Tibial artery (tissue), 4 donors: ENCODE measurements at regions not wholly inside any gene's neighbourhood (a gene's known extent, or its start where the extent isn't known, plus 50 kb on each side); places are given as distances from the start of the nearest gene placed in this dataset.

Experiments used
- DNase-seq, 2 donors: peaks; one replicate each; pipeline ENCODE4 v3.0.0-alpha.2; 2019
- H3K27ac ChIP-seq, 2 donors: fragments of 200-600 bp; sonication (generic) in 1 of 2; 1 replicate in 1 of 2; 2 replicates in 1 of 2; pipeline ENCODE4 v1.5.1; 2018 to 2019; ENCODE audit warnings: mild to moderate bottlenecking in 1 of 2
- H3K27me3 ChIP-seq, 2 donors: fragments of 200-600 bp; sonication (generic) in 1 of 2; one replicate each; pipeline versions ENCODE4 v1.5.1 to v1.6.0; 2016 to 2019
- H3K36me3 ChIP-seq, 3 donors: fragments of 200-600 bp; sonication (generic) in 2 of 3; one replicate each; pipeline ENCODE4 v1.5.1; 2016 to 2019; ENCODE audit warnings: mild to moderate bottlenecking in 2 of 3
- H3K4me1 ChIP-seq, 4 donors: fragments of 200-600 bp; sonication (generic) in 2 of 4; 1 replicate in 3 of 4; 2 replicates in 1 of 4; pipeline ENCODE4 v1.5.1; 2016 to 2019
- H3K4me3 ChIP-seq, 2 donors: fragments of 200-600 bp; sonication (generic) in 1 of 2; 1 replicate in 1 of 2; 2 replicates in 1 of 2; pipeline ENCODE4 v1.5.1; 2018 to 2019; ENCODE audit warnings: mild to moderate bottlenecking in 2 of 2
- H3K9me3 ChIP-seq, 3 donors: fragments of 200-600 bp; sonication (generic) in 1 of 3; one replicate each; pipeline ENCODE4 v1.5.1; 2016 to 2019
- intact Hi-C: fragments of 100-400 bp; cut with DNase I; formaldehyde crosslinking; loops from one replicate; pipeline ENCODE4 v1.15.0; 2023; ENCODE audit warnings: low total_unique reads
- TF ChIP-seq, protein P1 (sequence below), 2 experiments: fragments of 200-600 bp in 1 of 2; fragments of 450-650 bp in 1 of 2; IDR thresholded peaks; one replicate each; pipeline ENCODE4 v1.5.1; 2017 to 2019; ENCODE audit warnings: antibody characterized with exemption in 2 of 2, mild to moderate bottlenecking in 1 of 2, moderate library complexity in 1 of 2

DNA sequence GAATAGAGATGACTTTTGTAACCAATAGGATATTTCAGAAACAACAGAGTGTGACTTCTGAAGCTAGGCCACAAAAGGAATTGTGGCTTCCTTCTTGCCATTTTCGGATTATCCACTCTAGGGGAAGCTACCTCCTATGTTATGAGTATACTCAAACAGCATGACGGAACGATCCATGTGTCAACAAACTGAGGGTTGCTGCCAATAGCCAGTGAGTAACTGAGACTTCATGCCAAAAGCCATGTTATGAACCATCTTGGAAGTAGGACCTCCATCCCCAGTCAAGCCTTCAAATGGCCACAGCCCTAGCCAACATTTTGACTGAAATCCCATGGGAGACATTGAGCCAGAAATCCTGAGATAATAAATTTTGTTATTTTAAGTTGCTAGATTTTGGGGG is 69.0 kb upstream of the IL6 start:
- H3K4me3 ChIP-seq: no peak overlapping the region
- H3K4me1 ChIP-seq: no peaks in the 10 kb centered on the region
- no peaks in the 10 kb centered on the region for H3K36me3 ChIP-seq
- no peak overlapping the region for H3K27ac ChIP-seq
- no peak for DNase-seq
- intact Hi-C loops: no loop called here
- TF ChIP-seq, protein P1, sequence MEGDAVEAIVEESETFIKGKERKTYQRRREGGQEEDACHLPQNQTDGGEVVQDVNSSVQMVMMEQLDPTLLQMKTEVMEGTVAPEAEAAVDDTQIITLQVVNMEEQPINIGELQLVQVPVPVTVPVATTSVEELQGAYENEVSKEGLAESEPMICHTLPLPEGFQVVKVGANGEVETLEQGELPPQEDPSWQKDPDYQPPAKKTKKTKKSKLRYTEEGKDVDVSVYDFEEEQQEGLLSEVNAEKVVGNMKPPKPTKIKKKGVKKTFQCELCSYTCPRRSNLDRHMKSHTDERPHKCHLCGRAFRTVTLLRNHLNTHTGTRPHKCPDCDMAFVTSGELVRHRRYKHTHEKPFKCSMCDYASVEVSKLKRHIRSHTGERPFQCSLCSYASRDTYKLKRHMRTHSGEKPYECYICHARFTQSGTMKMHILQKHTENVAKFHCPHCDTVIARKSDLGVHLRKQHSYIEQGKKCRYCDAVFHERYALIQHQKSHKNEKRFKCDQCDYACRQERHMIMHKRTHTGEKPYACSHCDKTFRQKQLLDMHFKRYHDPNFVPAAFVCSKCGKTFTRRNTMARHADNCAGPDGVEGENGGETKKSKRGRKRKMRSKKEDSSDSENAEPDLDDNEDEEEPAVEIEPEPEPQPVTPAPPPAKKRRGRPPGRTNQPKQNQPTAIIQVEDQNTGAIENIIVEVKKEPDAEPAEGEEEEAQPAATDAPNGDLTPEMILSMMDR (IDR thresholded peaks at IDR 0.05): no peak
- no peaks in the 10 kb centered on the region for H3K27me3 ChIP-seq
- H3K9me3 ChIP-seq: no peaks in the 10 kb centered on the region

DNA sequence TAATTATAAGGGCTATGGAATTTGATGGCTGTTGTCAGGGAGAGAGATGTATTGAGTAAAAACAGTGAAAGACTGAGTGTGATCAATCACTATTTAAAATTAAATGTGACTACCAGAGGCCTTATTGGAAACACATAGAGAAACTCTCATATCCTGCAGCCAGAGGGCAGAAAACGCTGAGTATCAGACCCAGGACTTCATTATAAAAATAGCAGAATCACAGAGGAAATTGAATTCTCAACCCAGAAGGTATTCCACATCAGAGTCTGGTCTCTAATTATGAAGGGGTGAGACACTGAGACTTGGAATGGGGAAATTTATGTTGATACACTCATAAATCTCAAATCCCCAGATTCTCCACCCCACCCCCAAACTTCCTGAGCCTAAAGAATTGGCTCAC is 69.5 kb upstream of the IL6 start:
- H3K9me3 ChIP-seq: no peaks in the 10 kb centered on the region
- no peaks in the 10 kb centered on the region for H3K27me3 ChIP-seq
- DNase-seq: no peak
- H3K36me3 ChIP-seq: no peaks in the 10 kb centered on the region
- intact Hi-C loops: no loop called here
- no peak overlapping the region for H3K27ac ChIP-seq
- TF ChIP-seq, protein P1 (IDR thresholded peaks at IDR 0.05): no peak
- no peaks in the 10 kb centered on the region for H3K4me1 ChIP-seq
- H3K4me3 ChIP-seq: no peak overlapping the region

DNA sequence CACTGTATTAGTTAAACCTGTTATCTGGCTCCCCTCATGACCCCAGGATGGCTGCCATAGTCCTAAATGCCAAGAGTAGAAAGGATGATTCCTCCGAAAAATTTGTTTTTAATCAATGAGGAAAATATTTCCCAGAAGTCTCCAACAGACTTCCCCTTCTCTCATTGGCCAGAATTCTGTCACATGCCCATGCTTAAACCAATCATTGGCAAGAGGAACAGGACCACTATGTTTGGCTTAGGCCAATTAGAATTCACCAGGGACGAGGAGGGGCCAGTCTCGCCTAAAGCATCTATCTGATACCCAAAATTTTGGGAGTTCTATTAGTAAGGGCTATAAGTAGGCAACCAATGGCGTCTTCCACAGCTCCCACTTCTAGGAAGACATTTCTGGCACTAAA is 71.2 kb upstream of the IL6 start:
- Histone ChIP-seq H3K36me3 (no peaks in the 10 kb centered on the region), H3K4me3 (no peak overlapping the region), H3K4me1 (peaks cover 0 to 3% (median 0%) of the 10 kb centered on the region in 4 donors), H3K27ac (no peak overlapping the region), H3K9me3 (no peaks in the 10 kb centered on the region), H3K27me3 (no peaks in the 10 kb centered on the region)
- intact Hi-C loops: no loop called here
- TF ChIP-seq, protein P1 (IDR thresholded peaks at IDR 0.05): no peak
- no peak for DNase-seq

DNA sequence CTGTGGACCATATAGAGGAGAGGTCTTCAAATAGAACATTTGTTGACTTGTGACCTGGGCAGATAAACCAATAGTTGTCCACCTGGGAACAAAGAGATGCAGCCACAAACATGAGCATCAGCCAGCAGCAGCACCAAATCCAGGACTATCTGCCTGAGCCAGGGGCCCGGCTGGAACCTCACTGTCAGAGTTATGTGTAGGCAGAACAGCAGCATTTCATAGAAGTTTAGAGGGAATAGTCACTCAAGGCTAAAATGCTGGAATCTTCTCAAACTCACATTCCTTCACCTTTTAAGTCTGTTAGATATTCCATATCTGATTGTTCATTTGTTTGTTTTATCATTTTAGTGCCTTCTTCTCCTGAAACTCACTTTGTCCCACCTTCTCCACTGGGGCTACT is 72.2 kb upstream of the IL6 start:
- no peak overlapping the region for H3K27ac ChIP-seq
- H3K4me3 ChIP-seq: no peak overlapping the region
- no peaks in the 10 kb centered on the region for H3K36me3 ChIP-seq
- intact Hi-C loops: no loop called here
- H3K4me1 ChIP-seq: peaks cover 0 to 3% (median 0%) of the 10 kb centered on the region in 4 donors
- no peaks in the 10 kb centered on the region for H3K27me3 ChIP-seq
- DNase-seq: no peak
- H3K9me3 ChIP-seq: no peaks in the 10 kb centered on the region
- TF ChIP-seq, protein P1 (IDR thresholded peaks at IDR 0.05): no peak

DNA sequence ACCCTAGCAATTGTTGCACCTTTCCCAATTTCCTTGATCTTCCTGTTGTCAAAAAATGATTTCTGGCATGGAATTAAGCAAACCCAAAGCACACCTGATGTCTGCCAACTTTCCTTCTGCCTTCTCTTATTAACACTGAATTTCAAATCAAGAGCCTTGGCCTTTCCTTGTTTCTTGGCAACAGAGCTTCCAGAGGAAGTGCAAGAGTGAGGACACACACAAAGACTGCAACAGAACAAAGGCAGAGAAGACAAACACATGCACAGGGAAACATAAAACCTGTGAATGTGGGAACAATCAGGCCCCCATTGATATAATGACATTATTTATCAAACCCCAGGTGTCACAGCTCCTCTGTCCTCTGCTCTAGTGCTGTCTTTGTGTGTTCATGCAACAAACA is 73.0 kb upstream of the IL6 start:
- H3K36me3 ChIP-seq: no peaks in the 10 kb centered on the region
- H3K27ac ChIP-seq: no peak overlapping the region
- H3K4me3 ChIP-seq: no peak overlapping the region
- no peaks in the 10 kb centered on the region for H3K9me3 ChIP-seq
- TF ChIP-seq, protein P1 (IDR thresholded peaks at IDR 0.05): no peak
- H3K27me3 ChIP-seq: no peaks in the 10 kb centered on the region
- H3K4me1 ChIP-seq: peaks cover 0 to 3% (median 0%) of the 10 kb centered on the region in 4 donors
- intact Hi-C loops: no loop called here
- no peak for DNase-seq
